ENCODE measurements at regions not wholly inside any gene's neighbourhood (a gene's known extent, or its start where the extent isn't known, plus 50 kb on each side); places are given as distances from the start of the nearest gene placed in this dataset.
A peak's percentile ranks its signal among the peaks of the same experiment; 100 is the strongest.

DNA sequence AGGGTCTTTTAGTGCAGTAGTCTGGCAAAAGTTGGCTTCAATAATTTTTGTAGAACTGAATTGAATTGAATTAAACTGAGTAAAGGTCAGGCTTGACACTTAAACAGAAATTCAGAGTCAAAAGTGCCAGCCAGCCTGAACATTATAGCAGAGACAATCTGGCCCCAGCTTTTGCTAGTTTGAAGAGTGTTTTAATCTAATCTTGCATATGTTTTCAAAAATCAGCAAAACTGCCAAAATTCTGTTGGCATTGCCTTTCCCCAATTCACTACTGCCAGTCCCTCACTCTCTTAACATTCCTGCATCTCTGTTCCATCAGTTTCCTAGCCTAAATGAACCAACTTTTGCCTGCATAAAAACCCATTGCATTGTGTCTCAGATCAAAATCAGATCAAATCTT, 403.8 kb downstream of the NUF2 start:
- no peak overlapping the region for H3K4me3 Mint-ChIP-seq
- no peaks in the 10 kb centered on the region for H3K4me1 Mint-ChIP-seq
- no peaks in the 10 kb centered on the region for H3K36me3 Mint-ChIP-seq
- no peaks in the 10 kb centered on the region for H3K27me3 Mint-ChIP-seq (ENCODE audit: low read depth in 3 of 3)
- no peak for DNase-seq
- peaks cover 3 to 30% (median 8%) of the 10 kb centered on the region in 6 donors for H3K9me3 Mint-ChIP-seq
- H3K27ac Mint-ChIP-seq = no peak overlapping the region

DNA sequence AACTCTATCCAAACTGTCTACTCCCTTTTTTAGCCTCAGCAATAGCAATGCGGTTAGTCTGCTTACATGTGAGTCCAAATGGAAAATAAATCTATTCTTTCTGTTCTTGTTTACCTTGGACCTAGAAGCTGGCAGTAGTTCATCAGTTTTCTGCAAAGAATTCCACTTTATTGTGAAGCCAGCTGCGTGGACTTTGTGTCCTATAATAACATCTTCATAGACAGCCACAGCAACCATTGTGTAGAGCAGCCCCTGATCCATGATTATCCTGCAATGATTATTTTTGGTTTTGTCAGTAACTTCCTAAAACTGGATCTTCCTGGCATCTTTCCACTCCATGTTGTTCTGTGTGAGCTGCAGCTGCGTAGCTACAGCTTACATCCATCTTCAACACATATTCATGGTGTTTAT, 408.7 kb downstream of the NUF2 start:
- Mint-ChIP-seq H3K4me3 (no peak overlapping the region), H3K27ac (no peak overlapping the region), H3K4me1 (no peaks in the 10 kb centered on the region), H3K27me3 (ENCODE audit: low read depth in 3 of 3) (no peaks in the 10 kb centered on the region), H3K9me3 (peaks cover 2 to 6% (median 3%) of the 10 kb centered on the region in 6 donors), H3K36me3 (no peaks in the 10 kb centered on the region)
- no peak for DNase-seq

DNA sequence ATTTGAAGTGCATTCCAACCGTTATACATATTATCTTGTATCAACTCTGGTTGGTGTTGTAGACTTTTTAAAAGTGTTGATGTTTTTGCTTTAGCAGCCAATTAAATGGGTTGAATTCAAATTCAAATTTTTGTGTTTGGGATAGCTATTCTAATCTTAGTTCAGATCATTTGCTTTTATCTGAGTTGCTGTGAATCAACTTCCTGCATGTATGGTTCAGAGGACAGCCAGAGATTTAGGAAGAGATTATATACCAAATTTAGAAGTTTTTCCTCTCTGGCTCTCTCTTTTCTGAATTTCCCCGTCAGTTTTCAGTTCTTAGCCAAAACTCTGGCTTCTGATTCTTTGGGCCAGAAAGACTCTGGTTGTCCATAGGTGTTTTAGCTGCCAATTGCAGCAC, 415.5 kb downstream of the NUF2 start:
- no peaks in the 10 kb centered on the region for H3K36me3 Mint-ChIP-seq
- peaks cover 0 to 14% (median 4%) of the 10 kb centered on the region in 6 donors for H3K9me3 Mint-ChIP-seq
- no peak for DNase-seq
- no peak overlapping the region for H3K4me3 Mint-ChIP-seq
- no peak overlapping the region for H3K27ac Mint-ChIP-seq
- H3K27me3 Mint-ChIP-seq (ENCODE audit: low read depth in 3 of 3) = peaks cover 0 to 2% (median 0%) of the 10 kb centered on the region in 3 donors
- H3K4me1 Mint-ChIP-seq = no peaks in the 10 kb centered on the region

DNA sequence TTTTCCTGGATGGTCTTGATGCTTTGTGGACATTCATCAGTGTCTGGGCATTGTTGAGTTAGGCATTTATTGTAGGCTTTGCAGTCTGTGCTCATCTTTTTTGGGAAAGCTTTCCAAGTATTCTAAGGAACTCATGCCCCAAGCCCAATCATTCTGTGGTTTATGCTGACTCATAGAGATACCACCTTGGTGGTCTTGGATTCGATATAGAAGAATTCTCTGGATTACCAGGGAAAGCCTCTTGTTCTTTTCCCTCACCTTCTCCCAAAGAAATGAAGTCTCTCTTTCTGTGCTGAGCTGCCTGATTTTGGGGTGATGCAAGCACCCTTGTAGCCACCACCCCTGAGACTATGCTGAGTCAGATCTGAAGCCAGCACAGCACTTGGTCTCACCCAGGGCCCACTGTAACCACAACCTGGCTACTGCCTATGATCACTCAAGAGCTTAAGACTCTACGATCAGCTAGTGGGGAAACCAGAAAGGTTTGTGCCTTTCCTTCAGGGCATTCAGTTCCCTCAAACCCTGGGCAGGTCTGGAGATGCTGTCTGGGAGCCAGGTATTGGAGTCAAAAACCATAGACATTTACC, 422.6 kb downstream of the NUF2 start:
- H3K27ac Mint-ChIP-seq = no peak overlapping the region
- H3K36me3 Mint-ChIP-seq = no peaks in the 10 kb centered on the region
- peaks cover 0 to 3% (median 1%) of the 10 kb centered on the region in 3 donors for H3K27me3 Mint-ChIP-seq (ENCODE audit: low read depth in 3 of 3)
- peaks cover 9 to 32% (median 19%) of the 10 kb centered on the region in 6 donors for H3K9me3 Mint-ChIP-seq
- H3K4me3 Mint-ChIP-seq = no peak overlapping the region
- no peak for DNase-seq
- H3K4me1 Mint-ChIP-seq = no peaks in the 10 kb centered on the region

DNA sequence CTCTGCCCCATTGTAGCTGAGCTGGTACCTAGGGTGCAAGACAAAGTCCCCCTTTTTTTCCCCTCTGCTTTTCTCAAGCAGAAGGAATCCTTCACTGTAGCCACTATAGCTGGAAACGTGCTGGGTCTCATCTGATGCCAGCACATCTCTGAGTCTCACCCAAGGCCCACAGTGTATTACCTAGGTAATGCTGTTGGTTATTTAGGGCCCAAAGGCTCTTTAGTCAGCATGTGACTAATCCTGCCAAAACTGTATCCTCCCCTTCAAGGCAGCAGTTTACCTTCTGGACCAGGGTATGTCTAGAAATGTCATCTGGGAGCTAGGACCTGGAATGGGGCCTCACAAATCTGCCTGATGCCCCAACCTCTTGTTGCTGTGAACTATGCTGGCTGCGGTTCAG, 423.4 kb downstream of the NUF2 start:
- H3K36me3 Mint-ChIP-seq = no peaks in the 10 kb centered on the region
- H3K4me1 Mint-ChIP-seq = no peaks in the 10 kb centered on the region
- peaks cover 0 to 1% (median 1%) of the 10 kb centered on the region in 3 donors for H3K27me3 Mint-ChIP-seq (ENCODE audit: low read depth in 3 of 3)
- peaks cover 9 to 35% (median 17%) of the 10 kb centered on the region in 6 donors for H3K9me3 Mint-ChIP-seq
- no peak overlapping the region for H3K4me3 Mint-ChIP-seq
- no peak overlapping the region for H3K27ac Mint-ChIP-seq
- DNase-seq = no peak

DNA sequence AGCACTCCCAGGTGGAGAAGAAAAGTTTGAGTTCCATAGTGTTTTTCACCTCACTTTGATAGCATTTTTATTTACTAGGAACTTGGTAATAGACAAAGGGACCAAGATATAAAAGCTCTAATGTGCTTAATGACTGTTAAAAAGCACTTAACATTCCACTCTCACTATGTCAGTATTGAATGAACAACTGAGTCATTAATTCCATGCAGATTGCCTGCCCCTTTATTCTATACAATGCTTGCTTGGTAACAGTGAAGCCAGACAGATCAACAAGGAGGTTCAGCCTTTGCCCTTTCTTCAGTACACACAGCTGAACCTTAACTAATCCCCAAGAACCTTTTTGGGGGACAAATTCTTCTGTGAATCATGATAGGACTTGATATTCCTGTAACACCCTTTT, 425.5 kb downstream of the NUF2 start:
- Mint-ChIP-seq H3K27ac (no peak overlapping the region), H3K27me3 (ENCODE audit: low read depth in 3 of 3) (peaks cover 0 to 1% (median 1%) of the 10 kb centered on the region in 3 donors), H3K4me3 (no peak overlapping the region), H3K4me1 (no peaks in the 10 kb centered on the region), H3K9me3 (peaks cover 7 to 31% (median 14%) of the 10 kb centered on the region in 6 donors), H3K36me3 (no peaks in the 10 kb centered on the region)
- no peak for DNase-seq

DNA sequence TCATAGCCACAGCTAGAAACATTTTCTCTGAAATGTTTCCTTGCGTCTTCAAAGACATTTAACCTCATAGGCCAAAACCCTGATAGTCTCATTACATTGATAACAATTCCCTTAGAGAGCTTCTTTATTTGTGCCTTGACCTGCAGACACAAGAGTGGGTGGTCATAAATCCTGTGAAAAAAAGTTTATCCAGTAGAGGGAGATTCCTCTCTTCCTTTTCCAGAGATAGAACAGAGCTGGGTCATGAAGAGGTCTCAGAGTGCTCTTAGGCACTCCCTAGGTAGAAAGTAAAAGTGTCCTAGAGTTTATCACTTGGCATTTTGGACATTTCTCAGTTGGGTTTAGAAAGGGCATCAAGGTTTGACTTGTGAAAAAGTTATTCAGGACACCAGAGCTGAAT, 426.1 kb downstream of the NUF2 start:
- H3K27me3 Mint-ChIP-seq (ENCODE audit: low read depth in 3 of 3) = peaks cover 0 to 1% (median 1%) of the 10 kb centered on the region in 3 donors
- peaks cover 7 to 31% (median 11%) of the 10 kb centered on the region in 6 donors for H3K9me3 Mint-ChIP-seq
- no peaks in the 10 kb centered on the region for H3K36me3 Mint-ChIP-seq
- no peak overlapping the region for H3K27ac Mint-ChIP-seq
- DNase-seq = no peak
- no peak overlapping the region for H3K4me3 Mint-ChIP-seq
- H3K4me1 Mint-ChIP-seq = no peaks in the 10 kb centered on the region

DNA sequence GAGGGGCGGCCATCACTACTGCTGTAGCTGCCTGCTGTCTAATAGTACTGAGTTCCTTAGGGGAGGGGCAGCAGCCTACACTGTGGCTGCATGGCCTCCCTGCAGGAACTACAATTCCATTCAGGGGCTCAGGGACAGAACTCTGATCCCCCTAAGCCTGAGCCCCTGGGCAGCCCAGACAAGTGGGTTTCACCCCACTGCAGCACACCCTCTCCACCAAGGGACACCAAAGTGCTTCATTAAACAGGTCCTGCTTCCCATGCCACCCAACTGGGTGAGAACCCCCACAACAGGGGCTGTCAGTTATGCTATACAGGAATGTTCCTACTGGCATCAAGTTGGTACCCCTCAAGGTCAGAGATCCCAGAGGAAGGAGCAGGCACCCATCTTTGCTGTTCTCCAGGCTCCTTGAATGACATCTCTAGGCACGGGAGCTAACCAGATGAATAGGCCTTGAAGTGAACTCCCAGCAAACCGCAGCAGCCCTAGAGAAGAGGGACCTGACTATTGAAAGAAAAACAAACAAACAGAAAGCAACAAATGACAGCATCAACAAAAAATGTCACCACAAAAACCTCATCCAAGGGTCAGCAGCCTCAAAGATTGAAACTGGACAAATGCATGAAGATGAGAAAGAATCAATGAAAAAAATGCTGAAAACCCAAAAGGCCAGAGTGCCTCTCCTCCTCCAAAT, 437.4 kb downstream of the NUF2 start:
- no peak for DNase-seq
- peaks cover 0 to 5% (median 3%) of the 10 kb centered on the region in 3 donors for H3K27me3 Mint-ChIP-seq (ENCODE audit: low read depth in 3 of 3)
- H3K4me3 Mint-ChIP-seq = no peak overlapping the region
- H3K4me1 Mint-ChIP-seq = no peaks in the 10 kb centered on the region
- peaks cover 10 to 24% (median 19%) of the 10 kb centered on the region in 6 donors for H3K9me3 Mint-ChIP-seq
- no peaks in the 10 kb centered on the region for H3K36me3 Mint-ChIP-seq
- H3K27ac Mint-ChIP-seq = no peak overlapping the region

DNA sequence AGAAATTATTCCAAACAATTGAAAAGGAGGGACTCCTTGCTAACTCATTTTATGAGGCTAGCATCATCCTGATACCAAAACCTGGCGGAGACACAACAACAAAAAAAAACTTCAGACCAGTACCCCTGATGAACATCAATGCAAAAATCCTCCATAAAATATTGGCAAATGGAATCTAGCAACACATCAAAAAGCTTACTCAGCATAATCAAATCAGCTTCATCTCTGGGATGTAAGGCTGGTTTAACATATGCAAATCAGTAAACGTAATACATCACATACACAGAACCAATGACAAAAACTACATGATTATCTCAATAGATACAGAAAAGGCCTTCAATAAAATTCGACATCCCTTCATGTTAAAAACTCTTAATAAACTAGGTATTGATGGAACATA, 440.1 kb downstream of the NUF2 start:
- Mint-ChIP-seq H3K27ac (no peak overlapping the region), H3K9me3 (peaks cover 7 to 36% (median 18%) of the 10 kb centered on the region in 6 donors), H3K27me3 (ENCODE audit: low read depth in 3 of 3) (peaks cover 0 to 3% (median 1%) of the 10 kb centered on the region in 3 donors), H3K4me3 (no peak overlapping the region), H3K36me3 (no peaks in the 10 kb centered on the region), H3K4me1 (peaks cover 1 to 16% of the 10 kb centered on the region in 2 donors)
- DNase-seq = no peak

DNA sequence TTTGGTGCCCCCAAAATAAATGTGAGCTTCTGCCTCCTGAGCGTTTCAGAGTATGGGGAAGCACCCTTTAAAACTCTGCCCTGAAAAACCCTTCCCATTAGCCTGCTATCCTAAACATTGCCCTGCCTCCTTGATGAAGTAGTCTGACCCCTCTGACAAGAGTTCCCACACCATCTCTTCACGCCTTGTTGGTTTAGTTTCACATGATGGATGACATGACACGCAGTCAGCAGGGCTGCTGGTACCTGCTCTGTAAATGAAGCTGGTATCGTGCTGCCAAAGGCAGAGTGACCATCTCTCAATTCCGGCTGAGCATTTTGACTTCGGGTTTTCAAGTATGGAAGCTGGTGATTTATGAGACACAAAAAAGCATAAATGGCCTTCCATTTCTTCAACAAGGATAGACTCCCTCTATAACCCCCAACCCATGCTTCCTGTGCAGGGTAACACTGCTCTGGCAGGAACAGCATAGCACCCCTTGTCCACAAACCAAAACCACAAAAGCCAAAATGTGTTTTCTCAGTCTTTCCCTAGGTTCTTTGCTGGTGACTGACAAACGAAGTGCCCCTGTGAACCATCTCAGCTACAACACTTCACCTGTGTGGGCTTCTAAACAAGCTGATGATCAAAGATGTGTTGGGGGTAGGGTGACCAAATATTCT, 444.6 kb downstream of the NUF2 start:
- Mint-ChIP-seq H3K4me3 (no peak overlapping the region), H3K27ac (no peak overlapping the region)

DNA sequence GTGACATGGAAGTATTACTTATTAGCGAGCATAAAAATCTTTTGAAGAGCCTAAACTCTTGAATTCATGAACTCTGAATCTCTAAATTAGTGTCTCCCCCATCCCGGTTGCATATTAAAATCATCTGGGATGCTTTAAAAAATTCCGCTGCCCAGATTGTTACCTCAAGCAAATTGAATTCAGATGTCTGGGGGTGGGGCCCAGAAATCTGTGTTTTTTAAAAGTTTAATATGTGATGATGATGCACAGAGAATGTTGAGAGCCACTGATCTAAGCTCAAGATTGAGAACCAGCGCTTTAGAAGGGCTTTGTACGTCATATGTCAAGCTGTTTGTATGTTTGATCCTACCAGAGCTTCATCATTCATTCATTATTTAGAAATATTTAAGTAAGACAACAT, 446.8 kb downstream of the NUF2 start:
- no peaks in the 10 kb centered on the region for H3K36me3 Mint-ChIP-seq
- no peak for DNase-seq
- H3K27ac Mint-ChIP-seq = no peak overlapping the region
- H3K4me1 Mint-ChIP-seq = peaks cover 1 to 16% of the 10 kb centered on the region in 2 donors
- H3K27me3 Mint-ChIP-seq (ENCODE audit: low read depth in 3 of 3) = peaks cover 0 to 3% (median 0%) of the 10 kb centered on the region in 3 donors
- peaks cover 0 to 15% (median 1%) of the 10 kb centered on the region in 6 donors for H3K9me3 Mint-ChIP-seq
- H3K4me3 Mint-ChIP-seq = no peak overlapping the region

More for the DNA sequence above, 444.6 kb downstream of the NUF2 start:
- H3K4me1 Mint-ChIP-seq = peaks cover 1 to 16% of the 10 kb centered on the region in 2 donors
- no peaks in the 10 kb centered on the region for H3K36me3 Mint-ChIP-seq
- peaks cover 0 to 3% (median 0%) of the 10 kb centered on the region in 3 donors for H3K27me3 Mint-ChIP-seq (ENCODE audit: low read depth in 3 of 3)
- peak in 2 of 3 donors; percentile 1 to 4 for DNase-seq
- peaks cover 0 to 18% (median 4%) of the 10 kb centered on the region in 6 donors for H3K9me3 Mint-ChIP-seq

DNA sequence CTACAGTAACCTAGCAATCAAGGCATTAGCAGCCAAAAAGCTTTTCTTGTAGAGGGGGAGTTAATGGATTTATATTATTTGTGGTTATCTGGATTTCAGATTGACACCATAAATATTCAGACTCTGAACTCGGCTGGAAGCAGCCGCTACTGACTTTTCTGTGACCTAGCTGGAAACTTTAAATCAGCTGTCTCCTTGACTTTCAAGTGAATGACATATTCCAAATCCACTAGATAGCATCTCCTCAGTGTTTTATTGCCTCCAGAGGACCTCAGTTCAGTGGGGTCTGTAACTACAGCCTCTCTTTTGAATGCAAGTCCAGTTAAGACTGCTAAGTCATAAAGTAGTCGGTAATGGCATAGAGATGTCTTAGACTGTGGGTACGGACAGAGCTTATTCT, 448.5 kb downstream of the NUF2 start:
- no peaks in the 10 kb centered on the region for H3K27me3 Mint-ChIP-seq (ENCODE audit: low read depth in 3 of 3)
- no peaks in the 10 kb centered on the region for H3K36me3 Mint-ChIP-seq
- no peak overlapping the region for H3K27ac Mint-ChIP-seq
- peaks cover 1 to 16% of the 10 kb centered on the region in 2 donors for H3K4me1 Mint-ChIP-seq
- no peak overlapping the region for H3K4me3 Mint-ChIP-seq
- peaks cover 0 to 16% (median 4%) of the 10 kb centered on the region in 6 donors for H3K9me3 Mint-ChIP-seq
- no peak for DNase-seq

DNA sequence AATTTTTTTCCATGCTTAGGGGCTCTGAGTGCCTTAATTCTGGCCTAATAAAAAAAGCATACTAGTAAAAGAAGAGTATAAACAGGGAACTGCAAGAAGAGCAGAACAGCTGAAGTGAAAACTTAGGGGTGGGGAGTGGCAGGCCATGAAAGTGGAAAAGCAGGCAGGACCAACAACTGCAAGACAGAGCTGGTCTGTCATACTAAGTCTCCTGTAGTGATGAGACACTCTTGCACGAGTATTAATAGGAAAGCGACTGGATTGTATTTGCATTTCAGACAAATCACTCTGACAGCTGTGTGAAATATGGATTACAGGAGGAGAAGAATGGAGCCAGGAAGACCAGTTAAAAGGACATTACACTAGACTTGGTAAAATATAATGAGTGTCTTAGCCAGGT, 449.9 kb downstream of the NUF2 start:
- Mint-ChIP-seq H3K27ac (no peak overlapping the region), H3K9me3 (peaks cover 0 to 14% (median 5%) of the 10 kb centered on the region in 6 donors), H3K4me3 (no peak overlapping the region), H3K4me1 (peaks cover 0 to 3% of the 10 kb centered on the region in 2 donors), H3K36me3 (no peaks in the 10 kb centered on the region), H3K27me3 (ENCODE audit: low read depth in 3 of 3) (peaks cover 0 to 5% (median 0%) of the 10 kb centered on the region in 3 donors)
- DNase-seq = no peak

DNA sequence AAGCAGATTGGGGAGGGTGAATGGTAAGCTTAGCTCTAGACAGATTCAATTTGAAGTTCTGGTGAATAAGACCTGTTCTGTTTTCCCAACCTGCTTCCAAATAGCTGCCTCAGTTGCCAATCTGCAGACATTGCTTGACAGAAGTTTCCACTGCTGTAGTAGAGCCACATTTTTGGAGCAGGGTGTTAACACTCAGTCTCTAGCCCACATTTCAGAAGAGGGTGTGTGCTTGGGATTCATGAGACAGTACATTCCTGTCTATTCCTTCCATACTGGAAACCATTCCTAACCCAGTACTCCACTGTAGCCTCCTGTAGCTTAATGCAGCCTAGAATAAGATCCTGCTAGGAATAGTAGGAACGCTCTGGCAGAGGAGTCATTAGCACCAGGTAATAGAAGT, 450.5 kb downstream of the NUF2 start:
- H3K27ac Mint-ChIP-seq = no peak overlapping the region
- H3K36me3 Mint-ChIP-seq = no peaks in the 10 kb centered on the region
- no peak overlapping the region for H3K4me3 Mint-ChIP-seq

More for the DNA sequence above, 450.5 kb downstream of the NUF2 start:
- H3K27me3 Mint-ChIP-seq (ENCODE audit: low read depth in 3 of 3) = peaks cover 0 to 5% (median 0%) of the 10 kb centered on the region in 3 donors
- no peaks in the 10 kb centered on the region for H3K4me1 Mint-ChIP-seq
- no peak for DNase-seq
- peaks cover 0 to 14% (median 5%) of the 10 kb centered on the region in 6 donors for H3K9me3 Mint-ChIP-seq

Measured in immature natural killer cell (primary cell).